ENCODE measurements at regions not wholly inside any gene's neighbourhood (a gene's known extent, or its start where the extent isn't known, plus 50 kb on each side); places are given as distances from the start of the nearest gene placed in this dataset.
"Not testable (repeated sequence)": the region's sequence is repeated elsewhere in the genome, so short reads cannot be mapped to it uniquely, and the experiment has no call there.

GRCh38 chr3:18557216-18557615, 132.1 kb upstream of the SATB1 start:
- intact Hi-C loops (cut with micrococcal nuclease; ENCODE audit: unreplicated experiment): loop anchor here (5.0 kb wide), 1 partner anchor 1310 kb away; no protein-coding TSS in a partner anchor
- H3K27me3 ChIP-seq (replicated peaks; ENCODE audit: insufficient read depth, low read depth, low read length, poor library complexity): no peaks in the 10 kb centered on the region
- POLR2A ChIA-PET (ENCODE audit: low non-redundant PET): no interaction called here
- CTCF ChIA-PET: no interaction called here
- H3K9me3 ChIP-seq (ENCODE audit: low read depth, low read length, poor library complexity, severe bottlenecking): no peaks in the 10 kb centered on the region
- H3K36me3 ChIP-seq (ENCODE audit: insufficient read depth, low read length, poor library complexity, severe bottlenecking): no peaks in the 10 kb centered on the region
- TF ChIP-seq EZH2 (IDR thresholded peaks at IDR 0.05; ENCODE audit: borderline replicate concordance, low read depth, low read length, poor library complexity, severe bottlenecking): no peak
- TF ChIP-seq, protein P1, sequence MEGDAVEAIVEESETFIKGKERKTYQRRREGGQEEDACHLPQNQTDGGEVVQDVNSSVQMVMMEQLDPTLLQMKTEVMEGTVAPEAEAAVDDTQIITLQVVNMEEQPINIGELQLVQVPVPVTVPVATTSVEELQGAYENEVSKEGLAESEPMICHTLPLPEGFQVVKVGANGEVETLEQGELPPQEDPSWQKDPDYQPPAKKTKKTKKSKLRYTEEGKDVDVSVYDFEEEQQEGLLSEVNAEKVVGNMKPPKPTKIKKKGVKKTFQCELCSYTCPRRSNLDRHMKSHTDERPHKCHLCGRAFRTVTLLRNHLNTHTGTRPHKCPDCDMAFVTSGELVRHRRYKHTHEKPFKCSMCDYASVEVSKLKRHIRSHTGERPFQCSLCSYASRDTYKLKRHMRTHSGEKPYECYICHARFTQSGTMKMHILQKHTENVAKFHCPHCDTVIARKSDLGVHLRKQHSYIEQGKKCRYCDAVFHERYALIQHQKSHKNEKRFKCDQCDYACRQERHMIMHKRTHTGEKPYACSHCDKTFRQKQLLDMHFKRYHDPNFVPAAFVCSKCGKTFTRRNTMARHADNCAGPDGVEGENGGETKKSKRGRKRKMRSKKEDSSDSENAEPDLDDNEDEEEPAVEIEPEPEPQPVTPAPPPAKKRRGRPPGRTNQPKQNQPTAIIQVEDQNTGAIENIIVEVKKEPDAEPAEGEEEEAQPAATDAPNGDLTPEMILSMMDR (conservative IDR thresholded peaks at IDR 0.05; ENCODE audit: low read depth, low read length): no peak
- no TSS peak for BruUV-seq (replicated peaks)
- DNase-seq (ENCODE audit: low spot score): no peak
- no peak overlapping the region for H3K4me3 ChIP-seq (ENCODE audit: low read depth, low read length, poor library complexity, severe bottlenecking)
- no peaks in the 10 kb centered on the region for H3K4me1 ChIP-seq (ENCODE audit: insufficient read depth, low read length, poor library complexity, severe bottlenecking)
- H3K27ac ChIP-seq (ENCODE audit: low read depth, low read length, poor library complexity, severe bottlenecking): no peak overlapping the region

DNA sequence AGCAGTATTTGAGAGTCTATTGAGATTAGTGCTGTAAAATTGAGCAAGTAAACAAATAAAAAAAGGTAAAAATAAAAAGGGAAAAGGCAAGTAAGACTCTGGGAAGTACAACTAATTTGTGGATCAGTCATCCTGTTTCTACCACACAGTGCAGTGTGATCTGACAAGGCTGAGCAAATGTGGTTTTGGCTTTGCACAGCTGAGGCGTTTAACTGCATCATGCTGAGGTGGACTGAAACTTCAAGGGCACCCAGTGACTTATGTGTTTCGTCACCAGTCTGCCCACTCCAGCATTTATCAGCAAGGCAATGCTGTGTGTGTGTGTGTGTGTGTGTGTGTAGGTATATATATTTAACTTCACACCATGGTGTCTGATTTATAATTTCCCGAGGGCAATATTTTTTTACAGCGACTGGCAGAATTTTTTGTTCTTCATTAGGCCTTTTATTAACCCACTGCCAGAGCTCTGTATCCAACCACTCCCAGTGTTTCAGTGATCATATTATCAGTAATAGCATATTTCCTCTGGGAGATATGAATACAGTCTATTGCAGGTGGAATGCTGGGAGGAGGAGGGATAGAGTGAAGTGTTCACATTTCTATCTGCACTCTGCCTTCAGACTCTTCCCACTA, 131.5 kb upstream of the SATB1 start:
- ChIA-PET CTCF (no interaction called here), POLR2A (ENCODE audit: low non-redundant PET) (no interaction called here)

GRCh38 chr3:18556001-18556408, 130.9 kb upstream of the SATB1 start:
- POLR2A ChIA-PET (ENCODE audit: low non-redundant PET): no interaction called here
- intact Hi-C loops (cut with micrococcal nuclease; ENCODE audit: unreplicated experiment): loop anchor here (5.0 kb wide), 1 partner anchor 1311 kb away; no protein-coding TSS in a partner anchor

More for the DNA sequence above, 131.5 kb upstream of the SATB1 start:
- no peaks in the 10 kb centered on the region for H3K36me3 ChIP-seq (ENCODE audit: insufficient read depth, low read length, poor library complexity, severe bottlenecking)
- H3K4me1 ChIP-seq (ENCODE audit: insufficient read depth, low read length, poor library complexity, severe bottlenecking): no peaks in the 10 kb centered on the region
- intact Hi-C loops (cut with micrococcal nuclease; ENCODE audit: unreplicated experiment): loop anchor here (5.0 kb wide), 1 partner anchor 1311 kb away; no protein-coding TSS in a partner anchor
- no peaks in the 10 kb centered on the region for H3K27me3 ChIP-seq (replicated peaks; ENCODE audit: insufficient read depth, low read depth, low read length, poor library complexity)
- TF ChIP-seq, protein P1 (conservative IDR thresholded peaks at IDR 0.05; ENCODE audit: low read depth, low read length): no peak
- TF ChIP-seq EZH2 (IDR thresholded peaks at IDR 0.05; ENCODE audit: borderline replicate concordance, low read depth, low read length, poor library complexity, severe bottlenecking): no peak
- no peak overlapping the region for H3K4me3 ChIP-seq (ENCODE audit: low read depth, low read length, poor library complexity, severe bottlenecking)
- no peak for DNase-seq (ENCODE audit: low spot score)
- H3K27ac ChIP-seq (ENCODE audit: low read depth, low read length, poor library complexity, severe bottlenecking): no peak overlapping the region
- H3K9me3 ChIP-seq (ENCODE audit: low read depth, low read length, poor library complexity, severe bottlenecking): no peaks in the 10 kb centered on the region
- BruUV-seq (replicated peaks): no TSS peak

GRCh38 chr3:18552579-18553105, 127.5 kb upstream of the SATB1 start:
- H3K4me3 ChIP-seq (ENCODE audit: low read depth, low read length, poor library complexity, severe bottlenecking); intact Hi-C loops (cut with micrococcal nuclease; ENCODE audit: unreplicated experiment); H3K27me3 ChIP-seq (replicated peaks; ENCODE audit: insufficient read depth, low read depth, low read length, poor library complexity); H3K4me1 ChIP-seq (ENCODE audit: insufficient read depth, low read length, poor library complexity, severe bottlenecking); BruUV-seq (replicated peaks); H3K27ac ChIP-seq (ENCODE audit: low read depth, low read length, poor library complexity, severe bottlenecking); CTCF ChIA-PET; POLR2A ChIA-PET (ENCODE audit: low non-redundant PET); H3K36me3 ChIP-seq (ENCODE audit: insufficient read depth, low read length, poor library complexity, severe bottlenecking); H3K9me3 ChIP-seq (ENCODE audit: low read depth, low read length, poor library complexity, severe bottlenecking); DNase-seq (ENCODE audit: low spot score): not testable (repeated sequence)

More at GRCh38 chr3:18556001-18556408, 130.9 kb upstream of the SATB1 start:
- Histone ChIP-seq H3K4me1 (ENCODE audit: insufficient read depth, low read length, poor library complexity, severe bottlenecking) (no peaks in the 10 kb centered on the region), H3K27me3 (replicated peaks; ENCODE audit: insufficient read depth, low read depth, low read length, poor library complexity) (no peaks in the 10 kb centered on the region), H3K4me3 (ENCODE audit: low read depth, low read length, poor library complexity, severe bottlenecking) (no peak overlapping the region), H3K36me3 (ENCODE audit: insufficient read depth, low read length, poor library complexity, severe bottlenecking) (no peaks in the 10 kb centered on the region), H3K9me3 (ENCODE audit: low read depth, low read length, poor library complexity, severe bottlenecking) (no peaks in the 10 kb centered on the region), H3K27ac (ENCODE audit: low read depth, low read length, poor library complexity, severe bottlenecking) (no peak overlapping the region)
- CTCF ChIA-PET: no interaction called here
- DNase-seq (ENCODE audit: low spot score): no peak
- TF ChIP-seq EZH2 (IDR thresholded peaks at IDR 0.05; ENCODE audit: borderline replicate concordance, low read depth, low read length, poor library complexity, severe bottlenecking): no peak
- TF ChIP-seq, protein P1 (conservative IDR thresholded peaks at IDR 0.05; ENCODE audit: low read depth, low read length): no peak
- no TSS peak for BruUV-seq (replicated peaks)
